ENCODE measurements at regions not wholly inside any gene's neighbourhood (a gene's known extent, or its start where the extent isn't known, plus 50 kb on each side); places are given as distances from the start of the nearest gene placed in this dataset.

DNA sequence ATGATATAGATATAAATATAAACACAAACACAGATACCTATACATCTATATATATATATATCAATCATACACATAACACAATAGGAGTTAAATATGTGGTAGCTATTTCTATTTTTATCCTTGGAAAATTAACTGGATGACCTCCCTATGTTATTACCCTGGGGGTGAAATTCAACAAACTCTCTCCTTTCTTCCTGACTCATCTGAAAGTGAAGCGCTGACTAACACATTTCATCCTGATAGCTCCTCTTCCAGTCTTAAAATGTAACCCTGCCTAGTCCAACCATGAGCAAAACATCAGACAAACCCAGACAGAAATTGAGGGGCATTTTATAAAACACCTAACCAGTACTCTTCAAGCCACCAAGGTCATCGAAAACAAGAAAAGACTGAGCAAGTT lies 220.6 kb upstream of the ISX start:
- TF ChIP-seq CTCF (IDR thresholded peaks at IDR 0.05) (no peak), POLR2A (IDR thresholded peaks at IDR 0.05) (no peak), POLR2AphosphoS5 (IDR thresholded peaks at IDR 0.05) (no peak)

All from stomach (tissue), 4 donors.